ENCODE measurements at regions not wholly inside any gene's neighbourhood (a gene's known extent, or its start where the extent isn't known, plus 50 kb on each side); places are given as distances from the start of the nearest gene placed in this dataset.
"Not testable (repeated sequence)": the region's sequence is repeated elsewhere in the genome, so short reads cannot be mapped to it uniquely, and the experiment has no call there.

DNA sequence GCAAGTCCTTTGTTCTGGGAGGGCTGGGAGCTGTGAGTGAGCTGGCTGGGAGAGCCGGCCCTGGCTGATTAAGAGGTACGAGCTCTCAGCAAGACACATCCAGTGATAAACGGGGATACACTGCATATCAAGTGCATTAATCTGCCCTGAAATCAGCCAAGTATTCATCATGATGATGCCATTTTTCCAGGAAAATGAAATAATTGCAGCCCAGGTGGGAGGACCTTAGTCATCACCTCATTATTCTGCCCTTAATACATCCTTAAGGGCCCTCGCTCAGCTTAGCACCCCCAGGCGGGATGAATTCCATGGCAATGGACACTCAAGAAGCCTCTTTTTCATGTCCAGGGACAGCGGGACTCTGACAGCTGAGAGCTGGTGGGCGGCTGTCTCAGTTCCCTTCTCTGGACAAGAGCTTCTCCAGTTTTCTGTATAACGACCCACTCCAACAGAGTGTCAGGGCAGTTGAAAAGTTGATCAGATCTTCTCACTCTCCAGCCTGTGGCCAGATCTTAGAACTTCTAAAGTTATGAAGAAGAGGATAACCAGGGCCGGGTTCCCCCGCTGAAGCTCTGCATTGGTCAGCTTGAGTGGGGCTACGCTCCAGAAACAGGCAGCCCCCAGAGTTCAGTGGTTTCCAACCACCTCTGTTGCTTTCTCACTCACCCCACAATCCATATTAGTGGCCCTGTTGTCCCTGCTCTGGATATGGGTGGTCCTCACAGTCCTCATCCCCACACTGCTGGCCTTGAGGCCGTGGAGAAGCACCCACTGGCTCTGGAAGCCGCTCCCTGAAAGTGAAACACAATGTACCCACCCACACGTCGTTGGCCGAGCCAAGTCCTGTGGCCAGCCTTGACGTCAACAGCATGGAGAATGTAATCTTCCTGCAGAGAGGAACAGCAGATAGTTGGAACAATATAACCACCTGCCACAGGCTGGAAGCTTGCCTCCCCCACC is 306.2 kb upstream of the DIO3 start:
- ATAC-seq (replicated peaks in 1 of 4), result no peak
- no peak for DNase-seq
- Mint-ChIP-seq H3K9me3 (no peaks in the 10 kb centered on the region), H3K4me3 (no peak overlapping the region), H3K4me1 (peaks cover 0 to 9% (median 3%) of the 10 kb centered on the region in 3 donors), H3K27ac (no peak overlapping the region), H3K36me3 (no peaks in the 10 kb centered on the region), H3K27me3 (peaks cover 18 to 42% of the 10 kb centered on the region in 2 donors)
- Histone ChIP-seq H3K9me3 (no peaks in the 10 kb centered on the region), H3K4me1 (ENCODE audit: control insufficient read depth in 1 of 2, extremely low read depth in 1 of 2, insufficient read depth in 2 of 2, low read length in 2 of 2) (peaks cover 0 to 8% of the 10 kb centered on the region in 2 experiments), H3K4me3 (ENCODE audit: control insufficient read depth in 1 of 2, extremely low read depth in 1 of 2, low read length in 1 of 2) (no peak overlapping the region), H3K36me3 (ENCODE audit: control insufficient read depth in 2 of 2, extremely low read depth in 1 of 2, insufficient read depth in 1 of 2, low read length in 1 of 2) (no peaks in the 10 kb centered on the region), H3K27ac (ENCODE audit: low read length) (no peak overlapping the region), H3K27me3 (replicated peaks in 1 of 2; ENCODE audit: control insufficient read depth in 2 of 2, extremely low read depth in 1 of 2, insufficient read depth in 2 of 2, low read length in 1 of 2) (peaks cover 0 to 43% of the 10 kb centered on the region in 2 experiments)
- 85% methylated on average over 10 of the region's 17 CpGs for WGBS (ENCODE audit: insufficient coverage)
- ChIA-PET CTCF (no interaction called here), POLR2A (interaction anchor here in 1 of 2 donors (0.7 kb wide), 1 partner anchor 1192 kb away, joined by 3 read pairs; no protein-coding TSS in a partner anchor)

DNA sequence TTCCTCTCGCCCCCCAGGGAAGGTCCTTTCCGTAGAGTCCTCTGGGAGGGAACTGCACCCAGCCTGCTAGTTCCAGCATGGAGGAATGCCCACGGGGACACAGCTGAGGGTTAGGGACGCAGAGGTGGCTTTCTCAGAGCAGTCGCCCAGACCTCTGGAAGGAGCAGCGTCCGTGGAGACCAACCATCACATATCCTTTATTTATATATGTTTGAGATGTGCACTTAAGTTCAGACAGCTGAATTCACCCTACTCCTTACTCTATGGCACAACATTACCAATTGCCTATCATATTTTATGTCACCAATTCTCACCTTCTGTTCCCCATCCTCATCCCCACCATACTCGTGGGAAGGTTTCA is 305.6 kb upstream of the DIO3 start:
- ATAC-seq (replicated peaks in 1 of 4), result no peak
- H3K4me1 ChIP-seq (ENCODE audit: control insufficient read depth in 1 of 2, extremely low read depth in 1 of 2, insufficient read depth in 2 of 2, low read length in 2 of 2), result peaks cover 0 to 8% of the 10 kb centered on the region in 2 experiments
- ChIA-PET CTCF (no interaction called here), POLR2A (interaction anchor here in 1 of 2 donors (0.7 kb wide), 1 partner anchor 1191 kb away, joined by 3 read pairs; no protein-coding TSS in a partner anchor)
- H3K27me3 ChIP-seq (replicated peaks in 1 of 2; ENCODE audit: control insufficient read depth in 2 of 2, extremely low read depth in 1 of 2, insufficient read depth in 2 of 2, low read length in 1 of 2), result peaks cover 0 to 38% of the 10 kb centered on the region in 2 experiments
- H3K4me3 ChIP-seq (ENCODE audit: control insufficient read depth in 1 of 2, extremely low read depth in 1 of 2, low read length in 1 of 2), result no peak overlapping the region
- H3K27ac ChIP-seq (ENCODE audit: low read length), result no peak overlapping the region
- no peaks in the 10 kb centered on the region for H3K36me3 ChIP-seq (ENCODE audit: control insufficient read depth in 2 of 2, extremely low read depth in 1 of 2, insufficient read depth in 1 of 2, low read length in 1 of 2)
- H3K4me3 Mint-ChIP-seq, result no peak overlapping the region
- 100% methylated on average over 1 of the region's 8 CpGs for WGBS (ENCODE audit: insufficient coverage)
- H3K4me1 Mint-ChIP-seq, result peaks cover 0 to 9% (median 3%) of the 10 kb centered on the region in 3 donors
- no peaks in the 10 kb centered on the region for H3K9me3 ChIP-seq
- H3K27ac Mint-ChIP-seq, result no peak overlapping the region
- H3K27me3 Mint-ChIP-seq, result peaks cover 18 to 39% of the 10 kb centered on the region in 2 donors
- no peaks in the 10 kb centered on the region for H3K36me3 Mint-ChIP-seq
- no peak for DNase-seq
- no peaks in the 10 kb centered on the region for H3K9me3 Mint-ChIP-seq

DNA sequence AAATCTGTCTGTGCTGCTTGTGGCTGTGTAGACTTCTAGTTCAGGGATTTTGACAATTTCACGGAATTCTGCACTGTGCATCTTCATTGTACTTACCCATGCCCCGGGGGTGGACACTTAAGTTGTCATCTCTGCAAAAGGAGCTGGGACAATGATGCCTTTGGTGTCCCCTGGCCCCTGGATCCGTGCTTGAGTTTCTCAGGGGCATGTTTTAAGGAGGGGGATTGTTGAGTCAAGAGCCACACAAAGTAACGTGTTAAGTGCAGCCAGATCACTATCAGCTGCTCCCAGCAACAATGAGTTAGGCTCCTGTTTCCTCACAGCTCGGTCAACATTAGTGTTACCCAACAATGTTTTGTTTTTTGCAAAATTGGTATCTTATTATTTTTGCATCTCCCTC is 305.0 kb upstream of the DIO3 start:
- Histone ChIP-seq H3K27ac (ENCODE audit: low read length) (no peak overlapping the region), H3K9me3 (no peaks in the 10 kb centered on the region), H3K4me1 (ENCODE audit: control insufficient read depth in 1 of 2, extremely low read depth in 1 of 2, insufficient read depth in 2 of 2, low read length in 2 of 2) (peaks cover 0 to 8% of the 10 kb centered on the region in 2 experiments), H3K4me3 (ENCODE audit: control insufficient read depth in 1 of 2, extremely low read depth in 1 of 2, low read length in 1 of 2) (no peak overlapping the region), H3K27me3 (replicated peaks in 1 of 2; ENCODE audit: control insufficient read depth in 2 of 2, extremely low read depth in 1 of 2, insufficient read depth in 2 of 2, low read length in 1 of 2) (peaks cover 0 to 33% of the 10 kb centered on the region in 2 experiments), H3K36me3 (ENCODE audit: control insufficient read depth in 2 of 2, extremely low read depth in 1 of 2, insufficient read depth in 1 of 2, low read length in 1 of 2) (no peaks in the 10 kb centered on the region)
- 51% methylated on average over 2 of the region's 5 CpGs for WGBS (ENCODE audit: insufficient coverage)
- peaks cover 13 to 35% of the 10 kb centered on the region in 2 donors for H3K27me3 Mint-ChIP-seq
- no peaks in the 10 kb centered on the region for H3K9me3 Mint-ChIP-seq
- CTCF ChIA-PET, result no interaction called here
- peaks cover 0 to 9% (median 3%) of the 10 kb centered on the region in 3 donors for H3K4me1 Mint-ChIP-seq
- ATAC-seq (replicated peaks in 1 of 4), result no peak
- POLR2A ChIA-PET, result interaction anchor here in 1 of 2 donors (0.7 kb wide), 1 partner anchor 1190 kb away, joined by 3 read pairs; no protein-coding TSS in a partner anchor
- H3K27ac Mint-ChIP-seq, result no peak overlapping the region
- no peak overlapping the region for H3K4me3 Mint-ChIP-seq
- H3K36me3 Mint-ChIP-seq, result no peaks in the 10 kb centered on the region
- DNase-seq, result no peak

DNA sequence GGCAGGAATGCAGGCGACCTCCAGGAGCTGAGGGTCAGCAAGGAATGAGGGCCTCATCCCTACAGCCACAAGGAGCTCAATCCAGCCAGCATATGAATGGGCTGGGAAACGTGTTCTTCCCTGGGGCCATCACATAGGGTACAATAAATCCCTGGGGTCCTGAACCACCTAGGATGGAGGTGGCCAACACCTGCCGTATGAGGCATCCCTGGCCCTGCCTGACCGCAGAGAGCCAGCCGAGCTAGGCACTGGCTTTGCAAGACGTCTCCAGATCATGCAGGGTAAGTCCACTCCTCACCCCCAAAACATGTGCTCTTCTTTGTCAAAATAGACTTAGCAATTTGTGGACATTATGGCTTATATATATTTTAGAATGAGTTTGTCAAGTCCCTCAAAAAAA is 303.7 kb upstream of the DIO3 start:
- Histone ChIP-seq H3K27me3 (replicated peaks in 1 of 2; ENCODE audit: control insufficient read depth in 2 of 2, extremely low read depth in 1 of 2, insufficient read depth in 2 of 2, low read length in 1 of 2) (peaks cover 0 to 21% of the 10 kb centered on the region in 2 experiments), H3K9me3 (no peaks in the 10 kb centered on the region), H3K27ac (ENCODE audit: low read length) (no peak overlapping the region), H3K4me1 (ENCODE audit: control insufficient read depth in 1 of 2, extremely low read depth in 1 of 2, insufficient read depth in 2 of 2, low read length in 2 of 2) (peaks cover 0 to under 1% of the 10 kb centered on the region in 2 experiments), H3K36me3 (ENCODE audit: control insufficient read depth in 2 of 2, extremely low read depth in 1 of 2, insufficient read depth in 1 of 2, low read length in 1 of 2) (no peaks in the 10 kb centered on the region), H3K4me3 (ENCODE audit: control insufficient read depth in 1 of 2, extremely low read depth in 1 of 2, low read length in 1 of 2) (no peak overlapping the region)
- Mint-ChIP-seq H3K27ac (no peak overlapping the region), H3K4me3 (no peak overlapping the region), H3K9me3 (peaks cover 0 to 6% (median 5%) of the 10 kb centered on the region in 3 donors), H3K4me1 (peaks cover 0 to under 1% (median 0%) of the 10 kb centered on the region in 3 donors), H3K36me3 (no peaks in the 10 kb centered on the region), H3K27me3 (peaks cover 9 to 33% of the 10 kb centered on the region in 2 donors)
- 66% methylated on average over 4 of the region's 6 CpGs for WGBS (ENCODE audit: insufficient coverage)
- CTCF ChIA-PET, result no interaction called here
- DNase-seq (no peak), ATAC-seq (replicated peaks in 1 of 4) (no peak)
- POLR2A ChIA-PET, result no interaction called here

DNA sequence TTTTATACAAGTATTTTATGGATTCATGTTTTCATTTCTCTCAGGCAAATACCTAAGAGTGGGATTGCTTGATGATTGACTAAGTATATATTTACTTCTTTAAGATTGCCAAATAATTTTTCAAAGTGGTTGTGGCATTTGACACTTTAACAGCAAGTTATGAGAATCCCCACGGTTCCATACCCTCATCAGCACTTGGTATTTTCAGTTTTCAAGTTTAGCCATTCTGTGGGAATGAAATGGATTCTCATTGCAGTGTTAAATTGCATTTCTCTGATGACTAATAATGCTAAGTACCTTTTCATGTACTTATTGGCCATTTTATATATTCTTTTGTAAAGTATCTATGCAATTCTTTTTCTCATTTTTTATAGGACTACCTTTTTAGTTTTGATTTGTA is 301.5 kb upstream of the DIO3 start:
- Mint-ChIP-seq H3K36me3 (no peaks in the 10 kb centered on the region), H3K4me1 (no peaks in the 10 kb centered on the region), H3K27ac (no peak overlapping the region), H3K9me3 (peaks cover 0 to 6% (median 5%) of the 10 kb centered on the region in 3 donors), H3K27me3 (peaks cover 9 to 29% of the 10 kb centered on the region in 2 donors), H3K4me3 (no peak overlapping the region)
- ChIA-PET POLR2A (no interaction called here), CTCF (no interaction called here)
- H3K4me1 ChIP-seq (ENCODE audit: control insufficient read depth in 1 of 2, extremely low read depth in 1 of 2, insufficient read depth in 2 of 2, low read length in 2 of 2), result no peaks in the 10 kb centered on the region
- no CpG with 5 or more reads among the region's 1 CpG for WGBS (ENCODE audit: insufficient coverage)
- no peak for DNase-seq
- ATAC-seq (replicated peaks in 1 of 4), result no peak
- no peaks in the 10 kb centered on the region for H3K9me3 ChIP-seq
- no peaks in the 10 kb centered on the region for H3K36me3 ChIP-seq (ENCODE audit: control insufficient read depth in 2 of 2, extremely low read depth in 1 of 2, insufficient read depth in 1 of 2, low read length in 1 of 2)
- H3K27ac ChIP-seq (ENCODE audit: low read length), result no peak overlapping the region
- no peak overlapping the region for H3K4me3 ChIP-seq (ENCODE audit: control insufficient read depth in 1 of 2, extremely low read depth in 1 of 2, low read length in 1 of 2)
- H3K27me3 ChIP-seq (replicated peaks in 1 of 2; ENCODE audit: control insufficient read depth in 2 of 2, extremely low read depth in 1 of 2, insufficient read depth in 2 of 2, low read length in 1 of 2), result peaks cover 0 to 9% of the 10 kb centered on the region in 2 experiments

DNA sequence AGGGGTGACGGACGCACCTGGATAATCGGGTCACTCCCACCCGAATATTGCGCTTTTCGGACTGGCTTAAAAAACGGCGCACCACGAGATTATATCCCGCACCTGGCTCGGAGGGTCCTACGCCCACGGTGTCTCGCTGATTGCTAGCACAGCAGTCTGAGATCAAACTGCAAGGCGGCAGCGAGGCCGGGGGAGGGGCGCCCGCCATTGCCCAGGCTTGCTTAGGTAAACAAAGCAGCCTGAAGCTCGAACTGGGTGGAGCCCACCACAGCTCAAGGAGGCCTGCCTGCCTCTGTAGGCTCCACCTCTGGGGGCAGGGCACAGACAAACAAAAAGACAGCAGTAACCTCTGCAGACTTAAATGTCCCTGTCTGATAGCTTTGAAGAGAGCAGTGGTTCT is 294.9 kb upstream of the DIO3 start:
- H3K4me3 ChIP-seq (ENCODE audit: control insufficient read depth in 1 of 2, extremely low read depth in 1 of 2, low read length in 1 of 2); POLR2A ChIA-PET; H3K27me3 ChIP-seq (replicated peaks in 1 of 2; ENCODE audit: control insufficient read depth in 2 of 2, extremely low read depth in 1 of 2, insufficient read depth in 2 of 2, low read length in 1 of 2); H3K9me3 ChIP-seq; H3K4me1 Mint-ChIP-seq; H3K36me3 ChIP-seq (ENCODE audit: control insufficient read depth in 2 of 2, extremely low read depth in 1 of 2, insufficient read depth in 1 of 2, low read length in 1 of 2); H3K27ac Mint-ChIP-seq; DNase-seq; ATAC-seq (replicated peaks in 1 of 4); CTCF ChIA-PET; H3K4me3 Mint-ChIP-seq; H3K9me3 Mint-ChIP-seq; H3K36me3 Mint-ChIP-seq; H3K27ac ChIP-seq (ENCODE audit: low read length); H3K4me1 ChIP-seq (ENCODE audit: control insufficient read depth in 1 of 2, extremely low read depth in 1 of 2, insufficient read depth in 2 of 2, low read length in 2 of 2): not testable (repeated sequence)
- peaks cover 15 to 18% of the 10 kb centered on the region in 2 donors for H3K27me3 Mint-ChIP-seq
- 100% methylated on average over 3 of the region's 20 CpGs for WGBS (ENCODE audit: insufficient coverage)

Data from T-cell (primary cell).